Right atrium auricular region (tissue), 2 donors: ENCODE measurements at regions not wholly inside any gene's neighbourhood (a gene's known extent, or its start where the extent isn't known, plus 50 kb on each side); places are given as distances from the start of the nearest gene placed in this dataset.

Source experiments
- DNase-seq: peaks from one replicate; pipeline ENCODE4 v3.0.0-alpha.2; 2019; ENCODE audit warnings: low spot score
- H3K27ac ChIP-seq, 2 donors: fragments of 200-600 bp; sonication (generic); 1 replicate in 1 of 2; 2 replicates in 1 of 2; pipeline ENCODE4 v1.5.1; 2016 to 2019
- H3K27me3 ChIP-seq, 2 donors: fragments of 200-600 bp; sonication (generic); one replicate each; pipeline versions ENCODE4 v1.5.1 to v1.6.0; 2017 to 2019
- H3K36me3 ChIP-seq: fragments of 200-600 bp; sonication (generic); one replicate; pipeline ENCODE4 v1.5.1; 2016
- H3K4me1 ChIP-seq, 2 donors: fragments of 200-600 bp; sonication (generic); one replicate each; pipeline versions ENCODE4 v1.5.1 to v1.6.0; 2017 to 2019
- H3K4me3 ChIP-seq, 2 donors: fragments of 200-600 bp; sonication (generic); 1 replicate in 1 of 2; 2 replicates in 1 of 2; pipeline ENCODE4 v1.5.1; 2017 to 2019; ENCODE audit warnings: mild to moderate bottlenecking in 1 of 2, moderate library complexity in 1 of 2
- H3K9me3 ChIP-seq, 2 donors: fragments of 200-600 bp; sonication (generic); one replicate each; pipeline ENCODE4 v1.5.1; 2019
- TF ChIP-seq, protein P1 (sequence below), 2 donors: fragments of 200-600 bp; sonication (generic); IDR thresholded peaks; one replicate each; pipeline ENCODE4 v1.5.1; 2019; ENCODE audit warnings: antibody characterized with exemption in 2 of 2

DNA sequence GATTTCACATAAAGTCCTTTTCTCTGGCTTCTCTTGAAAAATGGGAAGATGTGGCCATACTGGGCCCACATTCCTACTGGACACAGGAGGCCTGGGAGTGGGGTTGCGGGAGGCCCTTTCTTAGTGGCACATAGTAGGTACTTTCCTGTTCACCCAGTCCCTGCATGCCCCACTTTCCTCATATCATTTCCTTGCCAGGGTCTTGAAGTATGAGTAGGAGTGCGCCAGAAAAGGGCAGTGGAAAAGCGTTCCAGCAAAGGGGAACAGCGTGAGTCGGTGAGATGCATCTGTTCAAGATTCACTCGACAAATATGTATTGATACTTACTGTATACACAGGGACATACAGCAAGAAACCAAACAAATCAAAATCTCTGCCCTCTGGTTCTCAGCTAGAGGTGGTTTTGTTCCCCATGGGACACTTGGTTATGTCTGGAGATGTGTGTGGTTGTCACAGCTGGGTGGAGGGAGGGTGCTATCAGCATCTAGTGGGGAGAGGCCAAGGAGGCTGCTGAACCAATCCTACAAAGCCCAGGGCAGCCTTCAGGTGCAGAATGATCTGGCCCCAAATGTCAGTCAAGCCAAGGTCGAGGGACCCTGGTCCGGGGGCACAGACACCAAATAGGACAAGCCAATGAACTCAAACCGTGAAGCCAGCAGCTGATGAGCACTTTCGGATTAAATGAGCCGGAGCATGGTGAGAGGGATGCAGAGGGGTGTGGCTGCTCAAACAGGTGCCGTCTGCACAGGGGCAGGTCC is 151.4 kb downstream of the CEBPB start:
- Histone ChIP-seq H3K9me3 (no peaks in the 10 kb centered on the region), H3K27ac (no peak overlapping the region), H3K4me1 (peaks cover 0 to 24% of the 10 kb centered on the region in 2 donors), H3K4me3 (no peak overlapping the region), H3K27me3 (no peaks in the 10 kb centered on the region), H3K36me3 (no peaks in the 10 kb centered on the region)
- no peak for DNase-seq
- TF ChIP-seq, protein P1, sequence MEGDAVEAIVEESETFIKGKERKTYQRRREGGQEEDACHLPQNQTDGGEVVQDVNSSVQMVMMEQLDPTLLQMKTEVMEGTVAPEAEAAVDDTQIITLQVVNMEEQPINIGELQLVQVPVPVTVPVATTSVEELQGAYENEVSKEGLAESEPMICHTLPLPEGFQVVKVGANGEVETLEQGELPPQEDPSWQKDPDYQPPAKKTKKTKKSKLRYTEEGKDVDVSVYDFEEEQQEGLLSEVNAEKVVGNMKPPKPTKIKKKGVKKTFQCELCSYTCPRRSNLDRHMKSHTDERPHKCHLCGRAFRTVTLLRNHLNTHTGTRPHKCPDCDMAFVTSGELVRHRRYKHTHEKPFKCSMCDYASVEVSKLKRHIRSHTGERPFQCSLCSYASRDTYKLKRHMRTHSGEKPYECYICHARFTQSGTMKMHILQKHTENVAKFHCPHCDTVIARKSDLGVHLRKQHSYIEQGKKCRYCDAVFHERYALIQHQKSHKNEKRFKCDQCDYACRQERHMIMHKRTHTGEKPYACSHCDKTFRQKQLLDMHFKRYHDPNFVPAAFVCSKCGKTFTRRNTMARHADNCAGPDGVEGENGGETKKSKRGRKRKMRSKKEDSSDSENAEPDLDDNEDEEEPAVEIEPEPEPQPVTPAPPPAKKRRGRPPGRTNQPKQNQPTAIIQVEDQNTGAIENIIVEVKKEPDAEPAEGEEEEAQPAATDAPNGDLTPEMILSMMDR (IDR thresholded peaks at IDR 0.05), result no peak

DNA sequence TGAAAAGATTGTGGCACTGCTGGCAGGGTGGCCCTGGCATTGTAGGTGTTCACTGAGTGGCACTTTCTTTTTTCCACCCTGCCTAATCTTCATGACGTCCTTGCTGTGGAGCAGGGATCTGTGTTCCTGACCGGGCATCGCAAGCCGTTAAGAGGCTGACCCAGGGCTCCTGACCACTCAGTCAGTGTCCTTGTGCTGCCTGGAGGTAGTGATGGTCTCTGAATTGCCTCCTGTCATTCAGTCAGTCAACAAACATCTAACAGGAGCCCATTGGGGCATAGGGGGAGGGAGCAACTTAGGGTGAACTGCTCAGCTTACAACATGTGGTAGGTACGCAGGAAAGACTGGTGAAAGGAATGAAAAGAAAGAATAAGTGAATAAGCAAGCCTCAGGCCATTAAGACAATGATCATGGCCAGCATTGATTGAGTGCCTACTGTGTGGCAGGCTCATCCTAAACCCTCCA is 152.0 kb downstream of the CEBPB start:
- no peak for DNase-seq
- H3K4me3 ChIP-seq, result no peak overlapping the region
- TF ChIP-seq, protein P1 (IDR thresholded peaks at IDR 0.05), result no peak
- H3K36me3 ChIP-seq, result no peaks in the 10 kb centered on the region
- no peaks in the 10 kb centered on the region for H3K27me3 ChIP-seq
- H3K9me3 ChIP-seq, result no peaks in the 10 kb centered on the region
- peaks cover 0 to 30% of the 10 kb centered on the region in 2 donors for H3K4me1 ChIP-seq
- H3K27ac ChIP-seq, result no peak overlapping the region

DNA sequence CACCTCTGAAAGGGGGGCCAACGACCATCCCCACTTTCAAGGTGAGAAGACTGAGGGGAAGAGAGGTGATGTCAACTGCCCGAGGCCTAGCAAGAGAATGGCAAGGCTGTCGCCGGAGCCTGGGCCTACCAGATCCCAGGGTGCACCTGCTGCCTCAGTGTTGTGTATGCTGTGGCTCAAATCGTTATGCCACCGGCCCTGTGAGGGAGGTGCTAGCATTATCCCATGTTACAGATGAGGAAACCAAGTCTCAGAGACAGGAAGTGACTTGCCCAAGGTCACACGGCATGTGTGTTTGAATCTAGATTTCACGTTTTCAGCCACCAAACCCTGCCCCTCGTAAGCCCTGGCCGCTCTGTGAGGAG is 152.5 kb downstream of the CEBPB start:
- H3K27ac ChIP-seq, result no peak overlapping the region
- H3K4me3 ChIP-seq, result no peak overlapping the region
- H3K36me3 ChIP-seq, result no peaks in the 10 kb centered on the region
- no peaks in the 10 kb centered on the region for H3K27me3 ChIP-seq
- peaks cover 0 to 32% of the 10 kb centered on the region in 2 donors for H3K4me1 ChIP-seq
- TF ChIP-seq, protein P1 (IDR thresholded peaks at IDR 0.05), result no peak
- DNase-seq, result no peak
- H3K9me3 ChIP-seq, result no peaks in the 10 kb centered on the region

DNA sequence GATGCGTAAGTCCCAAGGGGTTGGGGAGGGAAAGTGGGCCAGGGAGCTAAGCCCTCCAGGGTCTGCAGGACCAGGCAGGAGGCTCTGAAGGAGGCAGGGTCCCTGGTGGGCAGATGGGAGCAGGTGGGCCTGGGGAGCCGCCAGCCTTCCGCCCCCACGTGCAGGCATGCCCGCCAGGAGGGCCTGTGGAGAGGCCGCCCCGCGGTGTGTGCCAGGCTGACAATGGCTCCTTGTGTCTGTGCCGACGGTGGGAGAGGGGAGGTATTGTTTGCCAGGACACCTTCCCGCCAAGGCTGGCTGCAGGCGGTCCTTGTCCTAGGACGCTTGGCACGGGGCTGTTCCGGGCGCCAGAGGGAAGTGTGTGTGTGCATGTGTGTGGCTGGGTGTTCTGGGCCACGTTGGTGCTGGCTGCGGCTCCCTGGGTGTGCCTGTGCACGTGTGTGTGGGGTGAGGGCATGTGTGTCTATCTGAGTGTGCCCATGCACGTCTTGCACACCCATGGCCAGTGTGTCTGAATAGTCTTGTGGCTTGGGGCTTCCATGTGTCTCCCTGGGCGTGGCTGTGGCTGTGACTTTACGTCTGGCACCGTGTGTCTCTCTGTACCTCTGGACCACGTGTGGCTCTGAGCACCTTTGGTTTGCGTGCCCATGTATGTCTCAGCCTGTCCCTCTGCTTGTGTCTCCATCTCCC is 153.0 kb downstream of the CEBPB start:
- H3K27ac ChIP-seq, result no peak overlapping the region
- no peaks in the 10 kb centered on the region for H3K27me3 ChIP-seq
- H3K4me1 ChIP-seq, result peaks cover 0 to 32% of the 10 kb centered on the region in 2 donors
- TF ChIP-seq, protein P1 (IDR thresholded peaks at IDR 0.05), result no peak
- no peaks in the 10 kb centered on the region for H3K9me3 ChIP-seq
- DNase-seq, result no peak
- no peak overlapping the region for H3K4me3 ChIP-seq
- no peaks in the 10 kb centered on the region for H3K36me3 ChIP-seq

DNA sequence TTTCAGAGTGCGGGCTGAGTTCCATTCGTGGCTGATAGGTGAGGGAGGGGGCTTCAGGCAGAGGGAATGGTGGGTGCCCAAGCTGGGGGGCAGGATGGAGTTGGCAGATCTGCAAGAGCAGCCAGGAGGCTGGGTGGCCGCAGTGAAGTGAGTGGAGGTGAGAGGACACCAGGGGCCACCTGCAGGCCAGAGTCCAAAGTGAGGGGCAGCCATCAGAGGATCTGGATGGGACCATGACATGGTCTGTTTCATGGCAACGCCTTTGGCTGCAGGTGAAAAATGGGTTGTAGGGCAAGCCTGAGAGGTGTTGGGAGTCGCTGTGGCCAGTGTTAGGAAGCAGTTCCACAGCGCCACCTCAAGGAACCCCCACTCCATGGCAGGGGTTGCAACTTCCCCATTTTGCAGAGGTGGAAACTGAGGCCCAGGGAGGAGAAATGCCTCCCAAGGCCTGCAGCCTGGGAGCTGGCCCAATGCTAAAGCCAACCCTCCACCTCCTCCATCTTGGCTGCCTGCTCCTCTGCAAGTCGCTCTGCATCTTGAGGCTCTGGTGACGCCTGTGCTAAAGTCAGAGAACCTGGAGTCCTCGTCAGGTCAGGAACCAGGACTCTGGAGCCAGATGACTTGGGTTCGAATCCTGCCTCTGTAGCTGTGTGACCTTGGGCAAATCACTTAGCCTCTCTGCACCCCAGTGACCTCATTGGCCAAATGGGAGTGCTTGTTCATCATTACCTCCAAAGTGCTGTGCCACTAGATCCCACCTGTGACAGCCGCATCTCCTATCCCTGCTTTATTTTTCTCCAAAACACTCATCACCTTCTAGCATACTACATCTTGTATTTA is 153.8 kb downstream of the CEBPB start:
- H3K27me3 ChIP-seq, result no peaks in the 10 kb centered on the region
- H3K27ac ChIP-seq, result peak overlapping the region in 1 of 2 donors; percentile 80
- no peak for DNase-seq
- H3K4me1 ChIP-seq, result peaks cover 0 to 30% of the 10 kb centered on the region in 2 donors
- TF ChIP-seq, protein P1 (IDR thresholded peaks at IDR 0.05), result peak in 1 of 2 donors; percentile 23
- H3K36me3 ChIP-seq, result no peaks in the 10 kb centered on the region
- H3K4me3 ChIP-seq, result no peak overlapping the region
- no peaks in the 10 kb centered on the region for H3K9me3 ChIP-seq
